Activated naive CD4-positive, alpha-beta T cell treated with anti-CD3 and anti-CD28 coated beads, Interleukin-2, amount 50 U/mL, for 72 hours (primary cell): ENCODE measurements at regions not wholly inside any gene's neighbourhood (a gene's known extent, or its start where the extent isn't known, plus 50 kb on each side); places are given as distances from the start of the nearest gene placed in this dataset.
A peak's percentile ranks its signal among the peaks of the same experiment; 100 is the strongest.

Source experiments
- ATAC-seq, 2 donors: fragments of 150-1000 bp; cut with Tn5 transposase; 2 replicates each; pipeline ENCODE4 v1.10.0; 2021; ENCODE audit warnings: mild to moderate bottlenecking in 2 of 2, moderate library complexity in 2 of 2
- DNase-seq, 2 donors: peaks; one replicate each; pipeline ENCODE4 v3.0.0; 2021 to 2022; ENCODE audit warnings: low spot score in 2 of 2
- H3K27ac Mint-ChIP-seq, 2 donors: one replicate each; pipeline ENCODE4 v1.8.0; 2022; ENCODE audit warnings: mild to moderate bottlenecking in 2 of 2, mixed read lengths in 2 of 2
- H3K36me3 Mint-ChIP-seq, 2 donors: one replicate each; pipeline ENCODE4 v1.8.0; 2022; ENCODE audit warnings: mixed read lengths in 2 of 2
- H3K9me3 Mint-ChIP-seq, 2 donors: one replicate each; pipeline ENCODE4 v1.8.0; 2022; ENCODE audit warnings: mixed read lengths in 2 of 2

GRCh38 chr6:166005944-166006899 is 161.4 kb downstream of the TBXT start:
- DNase-seq, result no peak
- H3K9me3 Mint-ChIP-seq, result no peaks in the 10 kb centered on the region
- ATAC-seq, result no peak
- peaks cover 5 to 6% of the 10 kb centered on the region in 2 donors for H3K36me3 Mint-ChIP-seq
- no peak overlapping the region for H3K27ac Mint-ChIP-seq

- H3K36me3 Mint-ChIP-seq, result peaks cover 5 to 6% of the 10 kb centered on the region in 2 donors
- no peaks in the 10 kb centered on the region for H3K9me3 Mint-ChIP-seq
- H3K27ac Mint-ChIP-seq, result no peak overlapping the region
- ATAC-seq (no peak), DNase-seq (no peak)
Observed at GRCh38 chr6:166005401-166005943, 162.2 kb downstream of the TBXT start.

- Mint-ChIP-seq H3K27ac (no peak overlapping the region), H3K9me3 (no peaks in the 10 kb centered on the region), H3K36me3 (peaks cover 5 to 6% of the 10 kb centered on the region in 2 donors)
- no peak for DNase-seq
- no peak for ATAC-seq
Observed at GRCh38 chr6:166004876-166005275, 162.8 kb downstream of the TBXT start.

- no peaks in the 10 kb centered on the region for H3K9me3 Mint-ChIP-seq
- no peak overlapping the region for H3K27ac Mint-ChIP-seq
- DNase-seq (no peak), ATAC-seq (no peak)
- peaks cover 5 to 6% of the 10 kb centered on the region in 2 donors for H3K36me3 Mint-ChIP-seq
Observed at GRCh38 chr6:166004471-166004870, 163.2 kb downstream of the TBXT start.

GRCh38 chr6:166003569-166003968 is 164.1 kb downstream of the TBXT start:
- H3K36me3 Mint-ChIP-seq, result peaks cover 5 to 6% of the 10 kb centered on the region in 2 donors
- no peaks in the 10 kb centered on the region for H3K9me3 Mint-ChIP-seq
- ATAC-seq (no peak), DNase-seq (no peak)
- H3K27ac Mint-ChIP-seq, result no peak overlapping the region

GRCh38 chr6:166001359-166001758 is 166.3 kb downstream of the TBXT start:
- H3K27ac Mint-ChIP-seq, result no peak overlapping the region
- DNase-seq (no peak), ATAC-seq (no peak)
- H3K36me3 Mint-ChIP-seq, result peaks cover 0 to 6% of the 10 kb centered on the region in 2 donors
- H3K9me3 Mint-ChIP-seq, result no peaks in the 10 kb centered on the region

- H3K36me3 Mint-ChIP-seq, result peaks cover 0 to 6% of the 10 kb centered on the region in 2 donors
- no peak overlapping the region for H3K27ac Mint-ChIP-seq
- no peaks in the 10 kb centered on the region for H3K9me3 Mint-ChIP-seq
- ATAC-seq, result no peak
- DNase-seq, result no peak
Observed at GRCh38 chr6:165999279-165999678, 168.4 kb downstream of the TBXT start.

- DNase-seq, result no peak
- Mint-ChIP-seq H3K27ac (no peak overlapping the region), H3K9me3 (no peaks in the 10 kb centered on the region), H3K36me3 (peaks cover 0 to 6% of the 10 kb centered on the region in 2 donors)
- no peak for ATAC-seq
Observed at GRCh38 chr6:165998072-165998471, 169.6 kb downstream of the TBXT start.

- DNase-seq (no peak), ATAC-seq (no peak)
- Mint-ChIP-seq H3K9me3 (no peaks in the 10 kb centered on the region), H3K27ac (no peak overlapping the region), H3K36me3 (peaks cover 5 to 6% of the 10 kb centered on the region in 2 donors)
Observed at GRCh38 chr6:165991341-165991740, 176.3 kb downstream of the TBXT start.

GRCh38 chr6:165990216-165990615 is 177.4 kb downstream of the TBXT start:
- H3K36me3 Mint-ChIP-seq, result peaks cover 5 to 6% of the 10 kb centered on the region in 2 donors
- DNase-seq (no peak), ATAC-seq (no peak)
- H3K9me3 Mint-ChIP-seq, result no peaks in the 10 kb centered on the region
- H3K27ac Mint-ChIP-seq, result no peak overlapping the region

GRCh38 chr6:165988757-165989456 is 178.7 kb downstream of the TBXT start:
- ATAC-seq, result no peak

GRCh38 chr6:165988302-165988756 is 179.3 kb downstream of the TBXT start:
- no peak for ATAC-seq
- no peak for DNase-seq
- Mint-ChIP-seq H3K36me3 (peaks cover 5 to 6% of the 10 kb centered on the region in 2 donors), H3K9me3 (no peaks in the 10 kb centered on the region), H3K27ac (no peak overlapping the region)

More at GRCh38 chr6:165988757-165989456, 178.7 kb downstream of the TBXT start:
- no peaks in the 10 kb centered on the region for H3K9me3 Mint-ChIP-seq
- no peak for DNase-seq
- no peak overlapping the region for H3K27ac Mint-ChIP-seq
- H3K36me3 Mint-ChIP-seq, result peaks cover 5 to 6% of the 10 kb centered on the region in 2 donors

GRCh38 chr6:165987483-165988301 is 180.0 kb downstream of the TBXT start:
- H3K36me3 Mint-ChIP-seq, result peaks cover 5 to 6% of the 10 kb centered on the region in 2 donors
- no peak for DNase-seq
- no peaks in the 10 kb centered on the region for H3K9me3 Mint-ChIP-seq
- no peak for ATAC-seq
- H3K27ac Mint-ChIP-seq, result peak overlapping the region in 1 of 2 donors; percentile 25

- Mint-ChIP-seq H3K27ac (peak overlapping the region in 1 of 2 donors; percentile 25), H3K36me3 (peaks cover 5 to 6% of the 10 kb centered on the region in 2 donors), H3K9me3 (no peaks in the 10 kb centered on the region)
- DNase-seq (no peak), ATAC-seq (no peak)
Observed at GRCh38 chr6:165986914-165987482, 180.7 kb downstream of the TBXT start.

- peaks cover 5 to 6% of the 10 kb centered on the region in 2 donors for H3K36me3 Mint-ChIP-seq
- H3K27ac Mint-ChIP-seq, result no peak overlapping the region
- H3K9me3 Mint-ChIP-seq, result no peaks in the 10 kb centered on the region
- no peak for ATAC-seq
- DNase-seq, result no peak
Observed at GRCh38 chr6:165986311-165986913, 181.2 kb downstream of the TBXT start.
